Fibroblast of the aortic adventitia (primary cell): ENCODE measurements at regions not wholly inside any gene's neighbourhood (a gene's known extent, or its start where the extent isn't known, plus 50 kb on each side); places are given as distances from the start of the nearest gene placed in this dataset.

ENCODE experiments used
- DNase-seq: peaks from one replicate; pipeline ENCODE4 v3.0.0-alpha.2; 2010; ENCODE audit warnings: low read depth
- H3K4me3 ChIP-seq: 2 replicates; pipeline ENCODE4 v1.5.1; 2011; ENCODE audit warnings: low read depth, mild to moderate bottlenecking, control low read depth, low read length, moderate library complexity
- TF ChIP-seq, protein P1 (sequence below): IDR thresholded peaks from 2 replicates; pipeline ENCODE4 v1.5.1; 2011; ENCODE audit warnings: mild to moderate bottlenecking, low read length, control low read depth, inconsistent platforms; ENCODE audit not compliant: insufficient read depth

DNA sequence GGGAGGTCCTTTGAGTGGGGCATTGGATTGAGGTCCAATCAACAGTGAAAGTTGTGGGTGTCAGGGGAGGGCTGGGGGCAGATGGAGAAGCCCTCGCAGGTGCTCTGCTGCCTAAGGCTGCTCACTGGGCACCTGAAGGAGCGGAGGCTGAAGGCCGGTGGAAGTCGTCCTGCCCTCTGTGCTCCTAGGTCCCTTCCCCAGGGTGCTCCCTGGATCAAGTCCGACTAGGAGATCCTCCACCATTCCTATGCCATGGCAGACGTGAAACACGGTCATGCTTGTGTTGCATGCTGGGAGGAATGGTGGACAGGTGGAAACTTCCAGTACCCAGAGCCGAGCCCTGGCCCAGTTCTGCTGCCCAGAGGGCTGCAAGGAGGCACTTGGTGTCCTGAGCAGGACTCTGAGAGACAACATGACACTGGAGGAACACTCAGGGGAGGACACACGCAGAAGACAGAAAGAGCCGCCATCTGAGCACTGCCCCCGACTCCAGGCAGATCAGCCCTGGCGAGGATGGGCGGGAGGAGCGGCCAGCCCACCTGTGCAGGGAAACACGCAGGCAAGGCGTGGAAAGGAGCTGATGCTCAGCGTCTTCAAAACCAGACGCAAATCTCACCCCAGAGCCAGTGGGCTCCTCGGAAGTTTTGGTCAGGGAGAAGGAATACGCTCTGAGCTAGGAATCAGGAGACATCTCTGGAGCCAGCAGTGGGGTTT is 786.8 kb downstream of the BRD1 start:
- no peak overlapping the region for H3K4me3 ChIP-seq
- TF ChIP-seq, protein P1, sequence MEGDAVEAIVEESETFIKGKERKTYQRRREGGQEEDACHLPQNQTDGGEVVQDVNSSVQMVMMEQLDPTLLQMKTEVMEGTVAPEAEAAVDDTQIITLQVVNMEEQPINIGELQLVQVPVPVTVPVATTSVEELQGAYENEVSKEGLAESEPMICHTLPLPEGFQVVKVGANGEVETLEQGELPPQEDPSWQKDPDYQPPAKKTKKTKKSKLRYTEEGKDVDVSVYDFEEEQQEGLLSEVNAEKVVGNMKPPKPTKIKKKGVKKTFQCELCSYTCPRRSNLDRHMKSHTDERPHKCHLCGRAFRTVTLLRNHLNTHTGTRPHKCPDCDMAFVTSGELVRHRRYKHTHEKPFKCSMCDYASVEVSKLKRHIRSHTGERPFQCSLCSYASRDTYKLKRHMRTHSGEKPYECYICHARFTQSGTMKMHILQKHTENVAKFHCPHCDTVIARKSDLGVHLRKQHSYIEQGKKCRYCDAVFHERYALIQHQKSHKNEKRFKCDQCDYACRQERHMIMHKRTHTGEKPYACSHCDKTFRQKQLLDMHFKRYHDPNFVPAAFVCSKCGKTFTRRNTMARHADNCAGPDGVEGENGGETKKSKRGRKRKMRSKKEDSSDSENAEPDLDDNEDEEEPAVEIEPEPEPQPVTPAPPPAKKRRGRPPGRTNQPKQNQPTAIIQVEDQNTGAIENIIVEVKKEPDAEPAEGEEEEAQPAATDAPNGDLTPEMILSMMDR: no peak
- no peak for DNase-seq

GRCh38 chr22:49040111-49040510 is 787.6 kb downstream of the BRD1 start:
- TF ChIP-seq, protein P1: no peak
- no peak overlapping the region for H3K4me3 ChIP-seq
- DNase-seq: no peak

DNA sequence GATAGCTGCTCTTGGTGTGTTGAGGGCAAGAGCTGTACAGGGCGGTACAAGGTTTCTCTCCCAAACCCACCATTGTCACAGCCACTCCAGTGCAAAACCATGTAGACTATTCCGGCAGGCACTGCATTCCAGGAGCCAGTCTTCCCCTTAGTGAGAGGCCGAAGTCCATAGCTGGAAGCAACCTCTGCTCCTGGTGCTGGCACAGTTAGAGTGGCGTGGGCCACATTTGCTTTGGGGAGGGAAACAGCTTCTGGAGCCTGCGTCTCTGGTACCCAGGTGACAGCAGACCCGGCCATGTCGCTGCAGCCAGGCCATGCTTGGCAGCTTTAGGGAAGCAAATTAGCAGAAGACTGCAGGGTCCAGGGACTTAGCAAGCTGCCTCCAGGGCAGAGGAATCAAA is 788.0 kb downstream of the BRD1 start:
- TF ChIP-seq, protein P1: no peak
- H3K4me3 ChIP-seq: no peak overlapping the region
- DNase-seq: no peak

- TF ChIP-seq, protein P1: no peak
- no peak for DNase-seq
- H3K4me3 ChIP-seq: no peak overlapping the region
These were observed 789.9 kb downstream of the BRD1 start for GRCh38 chr22:49037701-49038245.

GRCh38 chr22:49036513-49036912 is 791.2 kb downstream of the BRD1 start:
- TF ChIP-seq, protein P1: no peak
- no peak overlapping the region for H3K4me3 ChIP-seq
- no peak for DNase-seq

GRCh38 chr22:49035818-49036457 is 791.7 kb downstream of the BRD1 start:
- TF ChIP-seq, protein P1: no peak
- H3K4me3 ChIP-seq: no peak overlapping the region
- no peak for DNase-seq
